Mammary epithelial cell (primary cell): ENCODE measurements at regions not wholly inside any gene's neighbourhood (a gene's known extent, or its start where the extent isn't known, plus 50 kb on each side); places are given as distances from the start of the nearest gene placed in this dataset.

Experiments used
- CTCF ChIP-seq, 2 donors: IDR thresholded peaks in 1 of 2; conservative IDR thresholded peaks in 1 of 2; 2 replicates each; pipeline ENCODE4 v1.5.1; 2011 to 2012; ENCODE audit warnings: inconsistent platforms in 2 of 2, low read length in 2 of 2, mild to moderate bottlenecking in 2 of 2, control low read depth in 1 of 2, low read depth in 1 of 2; ENCODE audit not compliant: insufficient read depth in 1 of 2; ENCODE audit errors: extremely low read depth in 1 of 2
- EZH2 ChIP-seq: IDR thresholded peaks from 2 replicates; pipeline ENCODE4 v1.6.1; 2012; ENCODE audit warnings: low read length, inconsistent platforms, borderline replicate concordance

- no peak for TF ChIP-seq CTCF (conservative IDR thresholded peaks at IDR 0.05 in 1 of 2, IDR thresholded peaks at IDR 0.05 in 1 of 2; ENCODE audit: extremely low read depth in 1 of 2, insufficient read depth in 1 of 2, low read depth in 1 of 2, low read length in 2 of 2)
- TF ChIP-seq EZH2, result no peak
Measured at GRCh38 chr2:83696838-83697237, 762.2 kb downstream of the SUCLG1 start.
